GM21390 (cell line): ENCODE measurements at regions not wholly inside any gene's neighbourhood (a gene's known extent, or its start where the extent isn't known, plus 50 kb on each side); places are given as distances from the start of the nearest gene placed in this dataset.

Experiments
- ATAC-seq: cut with Tn5 transposase; IDR thresholded peaks from one replicate; pipeline ENCODE4 v1.9.1; 2021; ENCODE audit not compliant: unreplicated experiment

- ATAC-seq = no peak
These were observed 49.8 kb upstream of the GADD45A start for GRCh38 chr1:67635055-67635809.
